ENCODE measurements at regions not wholly inside any gene's neighbourhood (a gene's known extent, or its start where the extent isn't known, plus 50 kb on each side); places are given as distances from the start of the nearest gene placed in this dataset.
"Not testable (repeated sequence)": the region's sequence is repeated elsewhere in the genome, so short reads cannot be mapped to it uniquely, and the experiment has no call there.

- DNase-seq, result no peak
Observed at GRCh38 chr4:29708473-29708872, 1011.7 kb upstream of the PCDH7 start.

GRCh38 chr4:29710519-29710918 lies 1009.6 kb upstream of the PCDH7 start:
- DNase-seq, result no peak

GRCh38 chr4:29711226-29711625 lies 1008.9 kb upstream of the PCDH7 start:
- DNase-seq, result no peak

GRCh38 chr4:29717287-29718057 lies 1002.7 kb upstream of the PCDH7 start:
- no peak for DNase-seq

- DNase-seq, result no peak
Observed at GRCh38 chr4:29718136-29718535, 1002.0 kb upstream of the PCDH7 start.

- DNase-seq, result no peak
Observed at GRCh38 chr4:29722253-29722652, 997.9 kb upstream of the PCDH7 start.

- DNase-seq, result no peak
Observed at GRCh38 chr4:29726938-29727337, 993.2 kb upstream of the PCDH7 start.

- DNase-seq, result no peak
Observed at GRCh38 chr4:29734343-29735213, 985.6 kb upstream of the PCDH7 start.

- no peak for DNase-seq
Observed at GRCh38 chr4:29756966-29757365, 963.2 kb upstream of the PCDH7 start.

- no peak for DNase-seq
Observed at GRCh38 chr4:29762151-29762550, 958.0 kb upstream of the PCDH7 start.

GRCh38 chr4:29770627-29771026 lies 949.5 kb upstream of the PCDH7 start:
- DNase-seq, result no peak

- not testable (repeated sequence) for DNase-seq
Observed at GRCh38 chr4:29788123-29788522, 932.0 kb upstream of the PCDH7 start.

GRCh38 chr4:29805245-29805644 lies 914.9 kb upstream of the PCDH7 start:
- no peak for DNase-seq

- no peak for DNase-seq
Observed at GRCh38 chr4:29805916-29806480, 914.2 kb upstream of the PCDH7 start.

- DNase-seq, result no peak
Observed at GRCh38 chr4:29817961-29818360, 902.2 kb upstream of the PCDH7 start.

- no peak for DNase-seq
Observed at GRCh38 chr4:29829067-29829466, 891.1 kb upstream of the PCDH7 start.

GRCh38 chr4:29852537-29852936 lies 867.6 kb upstream of the PCDH7 start:
- no peak for DNase-seq

- DNase-seq, result no peak
Observed at GRCh38 chr4:29853833-29854232, 866.3 kb upstream of the PCDH7 start.

- DNase-seq, result no peak
Observed at GRCh38 chr4:29861307-29861706, 858.9 kb upstream of the PCDH7 start.

GRCh38 chr4:29867412-29867811 lies 852.8 kb upstream of the PCDH7 start:
- no peak for DNase-seq

- no peak for DNase-seq
Observed at GRCh38 chr4:29900336-29900735, 819.8 kb upstream of the PCDH7 start.

GRCh38 chr4:29908276-29908675 lies 811.9 kb upstream of the PCDH7 start:
- DNase-seq, result no peak

- no peak for DNase-seq
Observed at GRCh38 chr4:29927895-29928294, 792.3 kb upstream of the PCDH7 start.

All from occipital lobe (tissue), 1 donor.